ENCODE measurements at regions not wholly inside any gene's neighbourhood (a gene's known extent, or its start where the extent isn't known, plus 50 kb on each side); places are given as distances from the start of the nearest gene placed in this dataset.

DNA sequence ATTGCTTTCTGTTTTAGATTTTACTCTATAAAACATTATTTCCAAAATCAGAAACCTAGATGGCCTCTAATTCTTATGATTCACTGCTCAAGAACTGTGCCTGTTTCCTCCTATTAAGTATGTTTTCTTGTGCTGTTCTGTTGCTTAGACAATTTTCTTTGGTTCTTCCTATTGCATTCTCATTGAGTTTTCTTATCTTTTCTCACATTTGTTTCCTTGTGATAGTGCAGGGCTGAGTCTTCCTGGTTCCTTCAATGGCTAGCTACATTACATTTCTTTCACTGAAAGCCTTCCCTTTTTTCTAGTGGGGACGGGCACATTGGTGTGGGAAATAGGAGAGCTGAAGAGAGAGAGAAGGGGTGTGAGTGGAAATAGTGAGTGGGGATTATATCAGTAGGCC is 183.4 kb downstream of the CALCRL start:
- Histone ChIP-seq H3K27ac (peak overlapping the region in 1 of 4 donors; percentile 51), H3K4me1 (no peaks in the 10 kb centered on the region), H3K4me3 (no peak overlapping the region), H3K36me3 (no peaks in the 10 kb centered on the region), H3K27me3 (no peaks in the 10 kb centered on the region), H3K9me3 (no peaks in the 10 kb centered on the region)
- TF ChIP-seq POLR2AphosphoS5 (IDR thresholded peaks at IDR 0.05) (no peak), EP300 (IDR thresholded peaks at IDR 0.05) (no peak), POLR2A (IDR thresholded peaks at IDR 0.05) (no peak)
- TF ChIP-seq, protein P1, sequence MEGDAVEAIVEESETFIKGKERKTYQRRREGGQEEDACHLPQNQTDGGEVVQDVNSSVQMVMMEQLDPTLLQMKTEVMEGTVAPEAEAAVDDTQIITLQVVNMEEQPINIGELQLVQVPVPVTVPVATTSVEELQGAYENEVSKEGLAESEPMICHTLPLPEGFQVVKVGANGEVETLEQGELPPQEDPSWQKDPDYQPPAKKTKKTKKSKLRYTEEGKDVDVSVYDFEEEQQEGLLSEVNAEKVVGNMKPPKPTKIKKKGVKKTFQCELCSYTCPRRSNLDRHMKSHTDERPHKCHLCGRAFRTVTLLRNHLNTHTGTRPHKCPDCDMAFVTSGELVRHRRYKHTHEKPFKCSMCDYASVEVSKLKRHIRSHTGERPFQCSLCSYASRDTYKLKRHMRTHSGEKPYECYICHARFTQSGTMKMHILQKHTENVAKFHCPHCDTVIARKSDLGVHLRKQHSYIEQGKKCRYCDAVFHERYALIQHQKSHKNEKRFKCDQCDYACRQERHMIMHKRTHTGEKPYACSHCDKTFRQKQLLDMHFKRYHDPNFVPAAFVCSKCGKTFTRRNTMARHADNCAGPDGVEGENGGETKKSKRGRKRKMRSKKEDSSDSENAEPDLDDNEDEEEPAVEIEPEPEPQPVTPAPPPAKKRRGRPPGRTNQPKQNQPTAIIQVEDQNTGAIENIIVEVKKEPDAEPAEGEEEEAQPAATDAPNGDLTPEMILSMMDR (IDR thresholded peaks at IDR 0.05), result no peak
- no peak for ATAC-seq (ENCODE audit: low FRiP score in 2 of 2)
- DNase-seq, result no peak
- 57 to 58% methylated on average over 1 of the region's 1 CpG for WGBS, 2 donors

DNA sequence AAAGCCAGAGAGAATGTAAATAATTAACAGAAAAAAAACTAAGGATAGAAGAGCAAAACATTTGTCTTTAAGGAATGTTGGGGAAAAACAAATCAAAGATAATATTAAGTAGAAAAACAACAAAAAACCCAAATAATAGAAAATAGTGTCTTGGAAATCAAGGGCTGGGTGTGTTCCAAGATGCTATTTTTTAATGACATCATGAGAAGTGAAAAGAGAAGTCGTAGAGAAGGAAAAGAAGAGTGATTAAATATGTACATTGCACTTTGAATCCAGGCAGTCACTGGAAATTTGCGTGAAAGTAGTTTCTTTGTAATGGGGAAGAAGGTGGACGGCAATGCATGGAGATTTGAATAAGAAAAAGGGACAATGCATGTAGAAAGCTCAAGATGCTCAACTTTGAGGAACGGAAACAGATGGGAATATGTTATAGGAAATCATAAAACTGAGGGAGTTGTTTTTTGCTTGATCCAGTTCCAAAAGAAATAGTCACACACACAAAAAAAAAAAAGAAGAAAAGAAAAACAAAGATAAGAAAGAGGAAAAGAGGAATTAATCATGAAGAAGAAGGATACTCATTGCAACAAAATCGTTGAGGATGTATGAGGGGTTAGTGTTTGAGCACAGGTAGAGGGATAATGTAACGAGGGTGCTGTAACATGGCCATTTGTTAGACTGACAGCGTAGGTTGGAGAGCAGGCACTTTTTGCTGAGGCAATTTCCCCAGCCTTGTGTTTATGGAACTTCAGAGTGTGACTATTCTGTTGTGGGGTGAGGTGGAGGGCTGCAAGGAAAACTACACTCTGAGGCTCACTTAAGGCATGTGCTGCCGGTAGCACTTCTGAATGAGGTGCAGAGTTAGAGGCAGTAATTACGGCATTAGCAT is 184.1 kb downstream of the CALCRL start:
- no peak overlapping the region for H3K4me3 ChIP-seq
- TF ChIP-seq POLR2AphosphoS5 (IDR thresholded peaks at IDR 0.05) (no peak), POLR2A (IDR thresholded peaks at IDR 0.05) (no peak), EP300 (IDR thresholded peaks at IDR 0.05) (no peak)
- TF ChIP-seq, protein P1 (IDR thresholded peaks at IDR 0.05), result no peak
- 33 to 45% methylated on average over 9 of the region's 9 CpGs for WGBS, 2 donors
- ATAC-seq (ENCODE audit: low FRiP score in 2 of 2) (no peak), DNase-seq (no peak)
- no peaks in the 10 kb centered on the region for H3K36me3 ChIP-seq
- H3K27ac ChIP-seq, result peak overlapping the region in 1 of 4 donors; percentile 51
- no peaks in the 10 kb centered on the region for H3K9me3 ChIP-seq
- no peaks in the 10 kb centered on the region for H3K27me3 ChIP-seq
- H3K4me1 ChIP-seq, result no peaks in the 10 kb centered on the region

DNA sequence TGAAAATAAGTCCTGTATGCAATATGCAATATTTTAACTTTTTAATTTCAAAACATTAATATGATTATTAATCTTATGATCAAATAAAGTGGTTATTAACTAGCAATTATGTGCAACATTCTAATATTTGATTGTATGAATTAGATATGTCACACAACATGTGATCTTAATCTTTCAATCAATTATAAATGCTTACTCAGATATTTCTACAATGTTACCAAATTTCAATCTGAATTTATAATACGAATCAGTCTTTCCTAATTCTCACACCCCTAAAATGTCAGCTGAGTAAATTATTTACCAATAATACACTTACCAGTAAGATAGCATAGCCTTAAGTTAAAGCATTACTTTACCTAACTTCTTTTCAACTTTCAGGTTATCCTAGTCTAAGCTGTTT is 186.3 kb downstream of the CALCRL start:
- ATAC-seq (ENCODE audit: low FRiP score in 2 of 2), result no peak
- Histone ChIP-seq H3K27me3 (no peaks in the 10 kb centered on the region), H3K4me3 (no peak overlapping the region), H3K36me3 (no peaks in the 10 kb centered on the region), H3K9me3 (no peaks in the 10 kb centered on the region), H3K27ac (no peak overlapping the region), H3K4me1 (no peaks in the 10 kb centered on the region)
- no peak for TF ChIP-seq POLR2AphosphoS5 (IDR thresholded peaks at IDR 0.05)
- TF ChIP-seq POLR2A (IDR thresholded peaks at IDR 0.05), result no peak
- no peak for TF ChIP-seq EP300 (IDR thresholded peaks at IDR 0.05)
- TF ChIP-seq, protein P1 (IDR thresholded peaks at IDR 0.05), result no peak
- WGBS, 2 donors, result 77 to 91% methylated on average over 1 of the region's 1 CpG
- DNase-seq, result no peak

DNA sequence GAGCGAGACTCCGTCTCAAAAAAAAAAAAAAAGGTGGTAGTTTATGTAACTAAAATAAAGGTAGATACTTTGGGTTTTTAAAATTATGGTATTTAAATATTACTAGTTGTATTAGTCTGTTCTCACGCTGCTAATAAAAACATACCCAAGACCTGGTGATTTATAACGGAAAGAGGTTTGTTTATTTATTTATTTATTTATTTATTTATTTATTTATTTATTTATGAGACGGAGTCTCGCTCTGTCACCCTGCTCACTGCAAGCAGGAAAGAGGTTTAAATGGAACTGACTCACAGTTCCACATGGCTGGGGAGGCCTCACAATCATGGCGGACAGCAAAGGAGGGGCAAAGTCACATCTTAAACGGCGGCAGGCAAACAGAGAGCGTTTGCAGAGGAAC is 196.0 kb downstream of the CALCRL start:
- no peak overlapping the region for H3K4me3 ChIP-seq
- ATAC-seq (ENCODE audit: low FRiP score in 2 of 2) (no peak), DNase-seq (no peak)
- no peaks in the 10 kb centered on the region for H3K27me3 ChIP-seq
- TF ChIP-seq POLR2A (IDR thresholded peaks at IDR 0.05) (no peak), EP300 (IDR thresholded peaks at IDR 0.05) (no peak), POLR2AphosphoS5 (IDR thresholded peaks at IDR 0.05) (no peak)
- TF ChIP-seq, protein P1 (IDR thresholded peaks at IDR 0.05), result no peak
- 96 to 97% methylated on average over 10 of the region's 10 CpGs for WGBS, 2 donors
- H3K9me3 ChIP-seq, result no peaks in the 10 kb centered on the region
- no peaks in the 10 kb centered on the region for H3K36me3 ChIP-seq
- H3K4me1 ChIP-seq, result no peaks in the 10 kb centered on the region
- H3K27ac ChIP-seq, result no peak overlapping the region

DNA sequence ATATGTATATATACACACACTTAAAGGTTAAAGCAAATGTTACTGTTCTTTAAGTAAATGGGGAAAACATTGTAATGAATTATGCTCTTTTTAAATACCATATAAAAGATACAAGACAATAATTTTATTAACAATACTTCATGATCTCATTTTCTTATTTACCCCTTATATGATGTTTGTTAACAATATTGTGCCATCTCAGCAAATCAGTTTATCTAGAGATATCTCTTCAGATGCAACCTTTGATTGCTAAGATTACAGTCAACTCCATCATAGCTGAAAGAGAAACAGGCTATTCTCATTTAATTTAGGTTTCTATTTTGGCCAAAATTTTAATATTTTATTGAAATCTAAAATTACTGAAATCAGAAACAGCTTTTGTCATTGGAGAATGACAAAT is 197.9 kb downstream of the CALCRL start:
- no peak for TF ChIP-seq POLR2A (IDR thresholded peaks at IDR 0.05)
- TF ChIP-seq, protein P1 (IDR thresholded peaks at IDR 0.05), result no peak
- no peak for TF ChIP-seq POLR2AphosphoS5 (IDR thresholded peaks at IDR 0.05)
- TF ChIP-seq EP300 (IDR thresholded peaks at IDR 0.05), result no peak
- Histone ChIP-seq H3K4me3 (no peak overlapping the region), H3K27me3 (no peaks in the 10 kb centered on the region), H3K27ac (no peak overlapping the region), H3K36me3 (no peaks in the 10 kb centered on the region), H3K4me1 (no peaks in the 10 kb centered on the region), H3K9me3 (no peaks in the 10 kb centered on the region)
- ATAC-seq (ENCODE audit: low FRiP score in 2 of 2), result no peak
- no peak for DNase-seq

Data from upper lobe of left lung (tissue), 6 donors.